HG03342 (cell line): ENCODE measurements at regions not wholly inside any gene's neighbourhood (a gene's known extent, or its start where the extent isn't known, plus 50 kb on each side); places are given as distances from the start of the nearest gene placed in this dataset.
A peak's percentile ranks its signal among the peaks of the same experiment; 100 is the strongest.

Source experiments
- ATAC-seq: cut with Tn5 transposase; IDR thresholded peaks from one replicate; pipeline ENCODE4 v1.9.1; 2021; ENCODE audit warnings: mild to moderate bottlenecking, moderate library complexity; ENCODE audit not compliant: unreplicated experiment

GRCh38 chr2:51649366-51649765 lies 617.4 kb upstream of the NRXN1 start:
- no peak for ATAC-seq

GRCh38 chr2:51638811-51639210 lies 606.9 kb upstream of the NRXN1 start:
- no peak for ATAC-seq

- ATAC-seq, result no peak
Observed at GRCh38 chr2:51633073-51633472, 601.1 kb upstream of the NRXN1 start.

- ATAC-seq, result no peak
Observed at GRCh38 chr2:51629406-51629805, 597.5 kb upstream of the NRXN1 start.

GRCh38 chr2:51628917-51629316 lies 597.0 kb upstream of the NRXN1 start:
- no peak for ATAC-seq

- no peak for ATAC-seq
Observed at GRCh38 chr2:51624995-51625394, 593.1 kb upstream of the NRXN1 start.

GRCh38 chr2:51620796-51621195 lies 588.9 kb upstream of the NRXN1 start:
- ATAC-seq, result no peak

GRCh38 chr2:51619961-51620360 lies 588.0 kb upstream of the NRXN1 start:
- no peak for ATAC-seq

GRCh38 chr2:51612387-51612786 lies 580.5 kb upstream of the NRXN1 start:
- ATAC-seq, result no peak

- ATAC-seq, result no peak
Observed at GRCh38 chr2:51601706-51602105, 569.8 kb upstream of the NRXN1 start.

GRCh38 chr2:51597086-51597485 lies 565.2 kb upstream of the NRXN1 start:
- ATAC-seq, result no peak

- no peak for ATAC-seq
Observed at GRCh38 chr2:51595836-51596235, 563.9 kb upstream of the NRXN1 start.

GRCh38 chr2:51581636-51582267 lies 549.8 kb upstream of the NRXN1 start:
- no peak for ATAC-seq

GRCh38 chr2:51579412-51579811 lies 547.5 kb upstream of the NRXN1 start:
- no peak for ATAC-seq

GRCh38 chr2:51575181-51575580 lies 543.2 kb upstream of the NRXN1 start:
- ATAC-seq, result no peak

- ATAC-seq, result no peak
Observed at GRCh38 chr2:51559026-51559425, 527.1 kb upstream of the NRXN1 start.

- no peak for ATAC-seq
Observed at GRCh38 chr2:51553476-51553875, 521.5 kb upstream of the NRXN1 start.

GRCh38 chr2:51535763-51536162 lies 503.8 kb upstream of the NRXN1 start:
- ATAC-seq, result no peak

- no peak for ATAC-seq
Observed at GRCh38 chr2:51534166-51534565, 502.2 kb upstream of the NRXN1 start.

- no peak for ATAC-seq
Observed at GRCh38 chr2:51528156-51528555, 496.2 kb upstream of the NRXN1 start.

GRCh38 chr2:51526766-51527165 lies 494.8 kb upstream of the NRXN1 start:
- ATAC-seq, result no peak

GRCh38 chr2:51516667-51517066 lies 484.7 kb upstream of the NRXN1 start:
- no peak for ATAC-seq

- ATAC-seq, result peak; percentile 88
Observed at GRCh38 chr2:51511002-51511401, 479.1 kb upstream of the NRXN1 start.
